SH-SY5Y (cell line): ENCODE measurements at regions not wholly inside any gene's neighbourhood (a gene's known extent, or its start where the extent isn't known, plus 50 kb on each side); places are given as distances from the start of the nearest gene placed in this dataset.

ENCODE experiments used
- GATA2 ChIP-seq: IDR thresholded peaks from 2 replicates; pipeline ENCODE4 v1.6.1; 2011; ENCODE audit warnings: mild to moderate bottlenecking, low read depth, low read length
- GATA3 ChIP-seq: IDR thresholded peaks from 2 replicates; pipeline ENCODE4 v1.6.1; 2011; ENCODE audit warnings: low read depth, mild to moderate bottlenecking, low read length, moderate library complexity

GRCh38 chr2:204177251-204177976 is 240.9 kb downstream of the ICOS start:
- TF ChIP-seq GATA2 (no peak), GATA3 (no peak)
